Stimulated activated CD8-positive, alpha-beta memory T cell treated with anti-CD3 and anti-CD28 coated beads, Interleukin-2, amount 100 ng/mL, for 48 hours (primary cell): ENCODE measurements at regions not wholly inside any gene's neighbourhood (a gene's known extent, or its start where the extent isn't known, plus 50 kb on each side); places are given as distances from the start of the nearest gene placed in this dataset.

ENCODE experiments used
- DNase-seq, 2 donors: peaks; one replicate each; pipeline ENCODE4 v3.0.0-alpha.2; 2020; ENCODE audit warnings: low read depth in 2 of 2

- DNase-seq = no peak
These were observed 168.5 kb downstream of the KATNIP start for GRCh38 chr16:27718201-27719105.

GRCh38 chr16:27719106-27719445, 169.1 kb downstream of the KATNIP start:
- DNase-seq = no peak

GRCh38 chr16:27720731-27721530, 171.0 kb downstream of the KATNIP start:
- DNase-seq = no peak

GRCh38 chr16:27721531-27722181, 171.7 kb downstream of the KATNIP start:
- no peak for DNase-seq

- no peak for DNase-seq
These were observed 172.3 kb downstream of the KATNIP start for GRCh38 chr16:27722207-27722606.

- DNase-seq = no peak
These were observed 173.0 kb downstream of the KATNIP start for GRCh38 chr16:27722892-27723450.

GRCh38 chr16:27723711-27724481, 174.0 kb downstream of the KATNIP start:
- no peak for DNase-seq

- no peak for DNase-seq
These were observed 174.7 kb downstream of the KATNIP start for GRCh38 chr16:27724482-27725235.

GRCh38 chr16:27725236-27726000, 175.5 kb downstream of the KATNIP start:
- DNase-seq = no peak

GRCh38 chr16:27726621-27727261, 176.8 kb downstream of the KATNIP start:
- no peak for DNase-seq

- DNase-seq = no peak
These were observed 178.0 kb downstream of the KATNIP start for GRCh38 chr16:27727941-27728340.

GRCh38 chr16:27728691-27729090, 178.7 kb downstream of the KATNIP start:
- DNase-seq = no peak

- no peak for DNase-seq
These were observed 179.8 kb downstream of the KATNIP start for GRCh38 chr16:27729516-27730304.

- no peak for DNase-seq
These were observed 180.8 kb downstream of the KATNIP start for GRCh38 chr16:27730661-27731210.

GRCh38 chr16:27735031-27735430, 185.1 kb downstream of the KATNIP start:
- DNase-seq = no peak

- no peak for DNase-seq
These were observed 186.5 kb downstream of the KATNIP start for GRCh38 chr16:27736431-27736830.

GRCh38 chr16:27737513-27737912, 187.6 kb downstream of the KATNIP start:
- DNase-seq = no peak
